ENCODE measurements at regions not wholly inside any gene's neighbourhood (a gene's known extent, or its start where the extent isn't known, plus 50 kb on each side); places are given as distances from the start of the nearest gene placed in this dataset.

GRCh38 chr3:162338514-162338913, 841.9 kb downstream of the OTOL1 start:
- TF ChIP-seq CTCF (IDR thresholded peaks at IDR 0.05) (no peak), POLR2A (IDR thresholded peaks at IDR 0.05) (no peak), EP300 (IDR thresholded peaks at IDR 0.05) (no peak)

Measured in tibial nerve (tissue), 4 donors.